ENCODE measurements at regions not wholly inside any gene's neighbourhood (a gene's known extent, or its start where the extent isn't known, plus 50 kb on each side); places are given as distances from the start of the nearest gene placed in this dataset.

DNA sequence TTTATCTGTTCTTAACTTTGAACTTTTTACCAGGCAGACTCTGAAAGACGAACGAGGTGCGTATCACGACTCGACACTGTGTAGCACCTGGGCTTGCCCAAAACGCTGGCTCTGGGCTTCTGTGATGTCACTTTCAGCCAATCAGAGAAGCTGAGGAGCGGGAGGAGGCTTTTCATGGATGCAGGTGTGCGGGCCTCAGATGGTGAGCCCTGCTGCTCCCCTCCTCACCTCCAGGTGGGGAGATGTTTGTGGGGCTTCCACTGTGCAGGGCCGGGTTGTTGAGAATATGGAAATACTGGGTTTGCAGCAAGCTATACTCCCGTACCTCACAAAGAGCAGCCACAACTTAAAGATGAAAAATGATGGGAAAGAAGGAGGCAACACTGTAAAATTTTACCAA, 246.3 kb downstream of the IRX2 start:
- Histone ChIP-seq H3K4me3 (no peak overlapping the region), H3K4me1 (ENCODE audit: low read depth) (no peaks in the 10 kb centered on the region), H3K9me3 (peaks cover 16% of the 10 kb centered on the region), H3K36me3 (ENCODE audit: low read depth) (no peaks in the 10 kb centered on the region)
- ATAC-seq (no peak), DNase-seq (no peak)
- TF ChIP-seq, protein P1, sequence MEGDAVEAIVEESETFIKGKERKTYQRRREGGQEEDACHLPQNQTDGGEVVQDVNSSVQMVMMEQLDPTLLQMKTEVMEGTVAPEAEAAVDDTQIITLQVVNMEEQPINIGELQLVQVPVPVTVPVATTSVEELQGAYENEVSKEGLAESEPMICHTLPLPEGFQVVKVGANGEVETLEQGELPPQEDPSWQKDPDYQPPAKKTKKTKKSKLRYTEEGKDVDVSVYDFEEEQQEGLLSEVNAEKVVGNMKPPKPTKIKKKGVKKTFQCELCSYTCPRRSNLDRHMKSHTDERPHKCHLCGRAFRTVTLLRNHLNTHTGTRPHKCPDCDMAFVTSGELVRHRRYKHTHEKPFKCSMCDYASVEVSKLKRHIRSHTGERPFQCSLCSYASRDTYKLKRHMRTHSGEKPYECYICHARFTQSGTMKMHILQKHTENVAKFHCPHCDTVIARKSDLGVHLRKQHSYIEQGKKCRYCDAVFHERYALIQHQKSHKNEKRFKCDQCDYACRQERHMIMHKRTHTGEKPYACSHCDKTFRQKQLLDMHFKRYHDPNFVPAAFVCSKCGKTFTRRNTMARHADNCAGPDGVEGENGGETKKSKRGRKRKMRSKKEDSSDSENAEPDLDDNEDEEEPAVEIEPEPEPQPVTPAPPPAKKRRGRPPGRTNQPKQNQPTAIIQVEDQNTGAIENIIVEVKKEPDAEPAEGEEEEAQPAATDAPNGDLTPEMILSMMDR (IDR thresholded peaks at IDR 0.05): no peak
- intact Hi-C loops (cut with DNase I, micrococcal nuclease): no loop called here

DNA sequence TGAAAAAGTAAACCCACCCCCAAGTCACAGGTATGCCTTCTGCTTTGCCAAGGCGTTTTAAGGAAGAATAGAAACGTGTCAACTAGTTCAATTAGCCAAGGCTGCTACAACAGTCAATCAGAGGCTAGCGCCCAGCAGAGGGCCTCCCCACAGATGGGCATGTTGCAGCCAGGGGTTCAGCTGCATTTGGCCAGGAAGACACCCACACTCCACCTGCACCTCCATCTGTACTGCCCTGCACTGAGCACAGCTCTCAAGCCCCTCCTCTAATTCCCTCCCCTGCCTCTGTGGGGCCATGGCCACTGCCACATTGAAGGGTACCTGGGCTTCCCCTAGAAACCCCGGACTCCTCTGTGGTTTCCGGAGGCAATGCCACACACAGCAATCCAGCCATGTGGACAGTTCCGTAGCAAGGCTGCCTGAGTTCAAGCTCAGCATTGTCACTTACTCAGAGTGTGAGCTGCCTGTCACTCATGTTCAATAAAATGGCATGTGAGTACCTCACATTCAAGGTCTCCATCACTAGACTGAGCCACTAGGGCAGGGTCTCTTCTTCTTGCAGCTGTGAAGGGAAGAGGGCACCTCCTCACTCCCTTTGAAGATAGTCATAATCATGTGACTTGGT, 248.4 kb downstream of the IRX2 start:
- DNase-seq: no peak
- Histone ChIP-seq H3K4me3 (no peak overlapping the region), H3K4me1 (ENCODE audit: low read depth) (no peaks in the 10 kb centered on the region), H3K9me3 (peaks cover 13% of the 10 kb centered on the region), H3K36me3 (ENCODE audit: low read depth) (no peaks in the 10 kb centered on the region)
- TF ChIP-seq, protein P1 (IDR thresholded peaks at IDR 0.05): no peak
- ATAC-seq: no peak
- intact Hi-C loops (cut with DNase I, micrococcal nuclease): no loop called here

DNA sequence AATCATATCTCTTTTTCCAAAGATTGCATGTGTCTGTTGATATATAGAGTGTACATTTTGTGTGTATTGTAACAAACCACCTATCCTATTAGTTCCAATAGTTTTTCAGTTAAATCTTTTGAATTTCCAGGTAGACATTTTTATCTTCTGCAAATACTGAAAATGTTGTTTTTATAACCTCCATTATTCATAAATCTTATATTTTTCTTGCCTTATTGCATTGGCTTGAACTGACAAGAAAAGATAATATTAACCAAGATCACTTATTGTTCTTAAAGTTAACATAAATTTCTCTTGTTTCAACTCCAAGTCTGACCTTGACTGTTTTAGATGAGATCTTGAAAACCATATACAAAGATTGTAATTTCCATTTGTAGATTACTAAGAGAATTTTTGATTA, 251.6 kb downstream of the IRX2 start:
- H3K4me1 ChIP-seq (ENCODE audit: low read depth): no peaks in the 10 kb centered on the region
- intact Hi-C loops (cut with DNase I, micrococcal nuclease): no loop called here
- H3K4me3 ChIP-seq: no peak overlapping the region
- no peaks in the 10 kb centered on the region for H3K36me3 ChIP-seq (ENCODE audit: low read depth)
- peaks cover 5% of the 10 kb centered on the region for H3K9me3 ChIP-seq
- ATAC-seq (no peak), DNase-seq (no peak)
- TF ChIP-seq, protein P1 (IDR thresholded peaks at IDR 0.05): no peak

DNA sequence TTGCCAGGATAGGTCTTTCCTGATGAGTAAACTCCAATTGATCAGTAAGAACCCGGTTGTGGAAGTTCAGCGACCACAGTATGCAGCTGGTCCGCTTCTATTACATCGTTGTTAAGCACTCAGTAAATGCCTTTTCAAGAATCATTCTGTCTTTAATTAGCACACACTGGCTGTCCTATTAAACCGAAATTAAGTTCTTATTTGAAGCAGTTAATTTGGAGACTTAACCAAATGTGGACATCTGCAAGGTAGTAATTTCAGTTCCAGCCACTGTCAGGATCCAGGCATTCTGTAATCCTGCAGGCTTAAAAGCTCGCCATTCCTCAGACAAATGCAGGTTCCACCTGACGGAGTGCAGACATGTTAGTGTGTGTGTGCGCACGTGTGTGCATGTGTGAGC, 254.6 kb downstream of the IRX2 start:
- no peaks in the 10 kb centered on the region for H3K36me3 ChIP-seq (ENCODE audit: low read depth)
- DNase-seq (no peak), ATAC-seq (no peak)
- peaks cover 20% of the 10 kb centered on the region for H3K9me3 ChIP-seq
- no peaks in the 10 kb centered on the region for H3K4me1 ChIP-seq (ENCODE audit: low read depth)
- intact Hi-C loops (cut with DNase I, micrococcal nuclease): no loop called here
- TF ChIP-seq, protein P1 (IDR thresholded peaks at IDR 0.05): no peak
- H3K4me3 ChIP-seq: no peak overlapping the region

DNA sequence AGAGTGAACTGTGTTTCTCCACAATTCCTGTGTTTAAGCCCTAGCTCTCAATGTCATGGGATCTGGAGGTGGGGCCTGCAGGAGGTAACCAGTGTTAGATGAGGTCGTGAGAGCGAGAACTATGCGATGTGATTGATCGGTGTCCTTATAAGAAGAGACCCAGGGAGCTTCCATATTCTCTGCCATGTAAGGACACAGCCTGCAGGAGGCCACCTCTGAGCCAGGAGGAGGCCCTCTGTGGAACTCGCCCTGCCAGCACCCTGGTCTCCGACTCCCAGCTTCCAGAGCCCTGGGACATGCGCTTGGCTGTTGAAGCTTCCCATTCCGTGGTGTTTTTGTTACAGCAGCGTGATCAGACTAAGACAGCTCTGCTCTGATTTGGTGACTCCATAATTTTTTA, 255.4 kb downstream of the IRX2 start:
- ATAC-seq: no peak
- no peak for DNase-seq
- peaks cover 20% of the 10 kb centered on the region for H3K9me3 ChIP-seq
- no peak overlapping the region for H3K4me3 ChIP-seq
- TF ChIP-seq, protein P1 (IDR thresholded peaks at IDR 0.05): no peak
- H3K36me3 ChIP-seq (ENCODE audit: low read depth): no peaks in the 10 kb centered on the region
- intact Hi-C loops (cut with DNase I, micrococcal nuclease): no loop called here
- H3K4me1 ChIP-seq (ENCODE audit: low read depth): no peaks in the 10 kb centered on the region

DNA sequence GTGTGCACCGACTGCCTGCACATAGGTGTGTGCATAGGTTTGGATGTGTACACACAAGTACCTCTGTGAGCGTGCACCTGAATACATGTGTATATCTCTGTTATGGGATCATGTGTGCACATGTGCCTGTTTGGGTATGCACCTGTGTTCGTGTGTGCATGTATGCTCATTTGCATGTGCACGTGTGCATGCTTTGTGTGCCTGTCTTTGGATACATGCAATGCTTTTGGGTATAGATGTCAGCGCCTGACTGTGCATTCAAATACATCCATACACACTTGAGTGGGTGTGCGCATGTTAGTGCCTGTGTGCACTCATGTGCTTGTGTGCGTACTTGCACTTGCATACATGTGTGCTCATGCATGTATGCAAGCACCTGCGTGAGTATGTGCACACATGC, 258.1 kb downstream of the IRX2 start:
- Histone ChIP-seq H3K4me1 (ENCODE audit: low read depth) (no peaks in the 10 kb centered on the region), H3K36me3 (ENCODE audit: low read depth) (no peaks in the 10 kb centered on the region), H3K9me3 (peaks cover 15% of the 10 kb centered on the region), H3K4me3 (no peak overlapping the region)
- intact Hi-C loops (cut with DNase I, micrococcal nuclease): no loop called here
- ATAC-seq: no peak
- DNase-seq: no peak
- TF ChIP-seq, protein P1 (IDR thresholded peaks at IDR 0.05): no peak

All from mucosa of descending colon (tissue), 3 donors.